HEK293T (cell line): ENCODE measurements at regions not wholly inside any gene's neighbourhood (a gene's known extent, or its start where the extent isn't known, plus 50 kb on each side); places are given as distances from the start of the nearest gene placed in this dataset.
"Not testable (repeated sequence)": the region's sequence is repeated elsewhere in the genome, so short reads cannot be mapped to it uniquely, and the experiment has no call there.

Experiments
- CTCF ChIA-PET: fragments of 350-600 bp; formaldehyde crosslinking; extraction: SDS; loops from one replicate; lab custom pipeline; 2021; ENCODE audit warnings: antibody characterized with exemption, inconsistent platforms; lab: Yijun Ruan, JAX
- POLR2A ChIA-PET: fragments of 350-600 bp; formaldehyde crosslinking; extraction: SDS; loops from one replicate; lab custom pipeline; 2020; ENCODE audit warnings: antibody characterized with exemption, inconsistent platforms; lab: Yijun Ruan, JAX
- DNase-seq: peaks from one replicate; pipeline ENCODE4 v3.0.0; 2012; ENCODE audit warnings: mixed read lengths; ENCODE audit errors: extremely low spot score
- ARNT ChIP-seq: fragments of 450-650 bp; IDR thresholded peaks from 2 replicates; pipeline ENCODE4 v1.6.1; 2017; ENCODE audit warnings: mild to moderate bottlenecking
- BHLHE40 ChIP-seq: fragments of 450-650 bp; IDR thresholded peaks from 2 replicates; pipeline ENCODE4 v1.6.1; 2016; ENCODE audit warnings: mild to moderate bottlenecking, moderate library complexity, borderline replicate concordance
- CTBP1 ChIP-seq: fragments of 450-650 bp; IDR thresholded peaks from 2 replicates; pipeline ENCODE4 v1.6.1; 2016; ENCODE audit warnings: borderline replicate concordance
- ELF4 ChIP-seq: fragments of 450-650 bp; IDR thresholded peaks from 2 replicates; pipeline ENCODE4 v1.6.1; 2017; ENCODE audit warnings: antibody characterized with exemption
- FOXA1 ChIP-seq: fragments of 450-650 bp; IDR thresholded peaks from 2 replicates; pipeline ENCODE4 v1.6.1; 2016; ENCODE audit warnings: mild to moderate bottlenecking
- FOXK2 ChIP-seq: fragments of 450-650 bp; IDR thresholded peaks from 2 replicates; pipeline ENCODE4 v1.6.1; 2016; ENCODE audit warnings: mild to moderate bottlenecking
- FOXM1 ChIP-seq: fragments of 450-650 bp; IDR thresholded peaks from 2 replicates; pipeline ENCODE4 v1.6.1; 2017; ENCODE audit warnings: mild to moderate bottlenecking, borderline replicate concordance
- HDGF ChIP-seq: fragments of 450-650 bp; IDR thresholded peaks from 2 replicates; pipeline ENCODE4 v1.6.1; 2017; ENCODE audit warnings: antibody characterized with exemption, borderline replicate concordance
- L3MBTL2 ChIP-seq: fragments of 450-650 bp; conservative IDR thresholded peaks from 2 replicates; pipeline ENCODE4 v1.6.1; 2016; ENCODE audit warnings: mild to moderate bottlenecking
- LEF1 ChIP-seq: fragments of 450-650 bp; IDR thresholded peaks from 2 replicates; pipeline ENCODE4 v1.6.1; 2017; ENCODE audit warnings: mild to moderate bottlenecking, borderline replicate concordance
- NFRKB ChIP-seq: fragments of 450-650 bp; IDR thresholded peaks from 2 replicates; pipeline ENCODE4 v1.6.1; 2016; ENCODE audit warnings: mild to moderate bottlenecking, moderate library complexity
- PKNOX1 ChIP-seq: fragments of 450-650 bp; IDR thresholded peaks from 2 replicates; pipeline ENCODE4 v1.6.1; 2016
- SP1 ChIP-seq: fragments of 450-650 bp; IDR thresholded peaks from 2 replicates; pipeline ENCODE4 v1.6.1; 2017
- SUZ12 ChIP-seq: fragments of 450-650 bp; IDR thresholded peaks from 2 replicates; pipeline ENCODE4 v1.6.1; 2016; ENCODE audit warnings: mild to moderate bottlenecking
- TARDBP ChIP-seq: fragments of 450-650 bp; IDR thresholded peaks from 2 replicates; pipeline ENCODE4 v1.6.1; 2016
- ZNF384 ChIP-seq: fragments of 450-650 bp; IDR thresholded peaks from 2 replicates; pipeline ENCODE4 v1.6.1; 2016

GRCh38 chr5:99590806-99591205 lies 662.0 kb upstream of the CHD1 start:
- TF ChIP-seq SP1 (no peak), BHLHE40 (no peak), FOXK2 (no peak), L3MBTL2 (no peak), TARDBP (no peak), HDGF (no peak), ELF4 (no peak), PKNOX1 (no peak), LEF1 (no peak)
- no peak for DNase-seq
- ChIA-PET POLR2A (no interaction called here), CTCF (no interaction called here)

- CTCF ChIA-PET = no interaction called here
- TF ChIP-seq HDGF = no peak
- TF ChIP-seq FOXM1 = no peak
- no peak for TF ChIP-seq TARDBP
- no peak for TF ChIP-seq BHLHE40
- TF ChIP-seq FOXK2 = no peak
- no peak for TF ChIP-seq NFRKB
- TF ChIP-seq SUZ12 = no peak
- no peak for TF ChIP-seq ARNT
- no peak for TF ChIP-seq ELF4
- TF ChIP-seq LEF1 = no peak
- no peak for TF ChIP-seq FOXA1
- POLR2A ChIA-PET = no interaction called here
- DNase-seq = no peak
These were observed 660.6 kb upstream of the CHD1 start for GRCh38 chr5:99589424-99589823.

- TF ChIP-seq PKNOX1 = no peak
- ChIA-PET CTCF (interaction anchor here (0.6 kb wide), 1 partner anchor 45 kb away, joined by 4 read pairs; no protein-coding TSS in a partner anchor), POLR2A (no interaction called here)
- no peak for DNase-seq
These were observed 659.2 kb upstream of the CHD1 start for GRCh38 chr5:99587983-99588382.

- TF ChIP-seq FOXA1 = no peak
- no peak for TF ChIP-seq BHLHE40
- TF ChIP-seq SP1 = no peak
- no peak for TF ChIP-seq SUZ12
- no peak for TF ChIP-seq HDGF
- no peak for TF ChIP-seq FOXK2
- no peak for TF ChIP-seq ZNF384
- no peak for TF ChIP-seq CTBP1
- DNase-seq = no peak
- ChIA-PET POLR2A (no interaction called here), CTCF (no interaction called here)
These were observed 658.1 kb upstream of the CHD1 start for GRCh38 chr5:99586878-99587277.

GRCh38 chr5:99581204-99581603 lies 652.4 kb upstream of the CHD1 start:
- POLR2A ChIA-PET, CTCF ChIA-PET, DNase-seq: not testable (repeated sequence)

GRCh38 chr5:99562937-99563627 lies 634.3 kb upstream of the CHD1 start:
- CTCF ChIA-PET, POLR2A ChIA-PET, DNase-seq: not testable (repeated sequence)

- ChIA-PET POLR2A (no interaction called here), CTCF (no interaction called here)
- no peak for DNase-seq
- TF ChIP-seq TARDBP = no peak
- no peak for TF ChIP-seq ARNT
- TF ChIP-seq NFRKB = no peak
- no peak for TF ChIP-seq CTBP1
- TF ChIP-seq FOXA1 = no peak
- no peak for TF ChIP-seq ELF4
- no peak for TF ChIP-seq FOXK2
- no peak for TF ChIP-seq ZNF384
- no peak for TF ChIP-seq FOXM1
- TF ChIP-seq LEF1 = no peak
These were observed 624.5 kb upstream of the CHD1 start for GRCh38 chr5:99553211-99553810.

- no peak for TF ChIP-seq ARNT
- TF ChIP-seq FOXA1 = no peak
- no peak for TF ChIP-seq NFRKB
- TF ChIP-seq L3MBTL2 = no peak
- TF ChIP-seq TARDBP = no peak
- no peak for TF ChIP-seq ELF4
- TF ChIP-seq PKNOX1 = no peak
- ChIA-PET CTCF (no interaction called here), POLR2A (no interaction called here)
- DNase-seq = no peak
These were observed 615.5 kb upstream of the CHD1 start for GRCh38 chr5:99544356-99544755.
